ENCODE measurements at regions not wholly inside any gene's neighbourhood (a gene's known extent, or its start where the extent isn't known, plus 50 kb on each side); places are given as distances from the start of the nearest gene placed in this dataset.

DNA sequence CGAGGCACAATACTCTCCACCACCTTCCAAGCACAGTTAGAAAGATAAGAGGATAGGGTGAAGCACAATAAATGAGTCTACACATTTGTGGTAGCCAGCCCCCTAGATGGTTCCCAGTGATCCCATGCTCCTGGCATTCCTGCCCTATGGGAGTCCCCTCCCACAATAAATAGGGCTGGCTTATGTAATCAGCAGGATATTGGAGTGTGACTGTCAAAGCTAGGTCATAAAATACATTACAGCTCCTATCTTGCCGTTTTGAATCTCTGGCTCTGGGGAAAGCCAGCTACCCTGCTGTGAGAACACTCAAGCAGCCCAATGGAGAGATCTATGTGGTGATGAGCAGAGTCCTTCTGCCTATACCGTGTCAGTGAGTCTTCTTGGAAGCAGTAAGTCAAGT lies 198.7 kb upstream of the NOCT start:
- DNase-seq (ENCODE audit: low read depth) = no peak
- no peaks in the 10 kb centered on the region for H3K36me3 ChIP-seq (ENCODE audit: control insufficient read depth, insufficient read depth, low read length)
- no peak overlapping the region for H3K4me3 ChIP-seq (ENCODE audit: low read depth, low read length)
- TF ChIP-seq, protein P1, sequence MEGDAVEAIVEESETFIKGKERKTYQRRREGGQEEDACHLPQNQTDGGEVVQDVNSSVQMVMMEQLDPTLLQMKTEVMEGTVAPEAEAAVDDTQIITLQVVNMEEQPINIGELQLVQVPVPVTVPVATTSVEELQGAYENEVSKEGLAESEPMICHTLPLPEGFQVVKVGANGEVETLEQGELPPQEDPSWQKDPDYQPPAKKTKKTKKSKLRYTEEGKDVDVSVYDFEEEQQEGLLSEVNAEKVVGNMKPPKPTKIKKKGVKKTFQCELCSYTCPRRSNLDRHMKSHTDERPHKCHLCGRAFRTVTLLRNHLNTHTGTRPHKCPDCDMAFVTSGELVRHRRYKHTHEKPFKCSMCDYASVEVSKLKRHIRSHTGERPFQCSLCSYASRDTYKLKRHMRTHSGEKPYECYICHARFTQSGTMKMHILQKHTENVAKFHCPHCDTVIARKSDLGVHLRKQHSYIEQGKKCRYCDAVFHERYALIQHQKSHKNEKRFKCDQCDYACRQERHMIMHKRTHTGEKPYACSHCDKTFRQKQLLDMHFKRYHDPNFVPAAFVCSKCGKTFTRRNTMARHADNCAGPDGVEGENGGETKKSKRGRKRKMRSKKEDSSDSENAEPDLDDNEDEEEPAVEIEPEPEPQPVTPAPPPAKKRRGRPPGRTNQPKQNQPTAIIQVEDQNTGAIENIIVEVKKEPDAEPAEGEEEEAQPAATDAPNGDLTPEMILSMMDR (IDR thresholded peaks at IDR 0.05; ENCODE audit: insufficient read depth, low read length, severe bottlenecking) = no peak
- H3K27me3 ChIP-seq (ENCODE audit: control insufficient read depth, insufficient read depth, low read length) = no peaks in the 10 kb centered on the region
- FAIRE-seq = no peak

DNA sequence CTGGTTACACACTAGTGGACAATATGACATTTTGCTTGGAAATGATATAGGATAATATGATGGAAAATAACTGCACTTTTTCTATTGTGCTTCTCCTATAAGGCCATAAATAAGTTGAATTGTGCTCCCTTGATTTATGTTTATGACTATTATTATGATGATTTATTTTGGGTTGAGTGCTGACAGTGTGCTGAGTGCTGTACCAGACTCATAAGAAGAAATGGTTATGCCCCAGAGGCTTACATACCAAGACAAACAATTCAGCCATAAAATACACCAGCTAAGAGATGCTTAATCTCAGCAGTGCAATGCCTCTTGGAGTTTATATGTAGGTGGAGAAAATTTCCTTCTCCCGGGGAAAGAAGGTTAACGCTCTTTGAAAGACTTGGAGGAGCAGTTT lies 199.8 kb upstream of the NOCT start:
- TF ChIP-seq, protein P1 (IDR thresholded peaks at IDR 0.05; ENCODE audit: insufficient read depth, low read length, severe bottlenecking) = no peak
- no peak overlapping the region for H3K4me3 ChIP-seq (ENCODE audit: low read depth, low read length)
- no peaks in the 10 kb centered on the region for H3K27me3 ChIP-seq (ENCODE audit: control insufficient read depth, insufficient read depth, low read length)
- no peak for FAIRE-seq
- no peak for DNase-seq (ENCODE audit: low read depth)
- no peaks in the 10 kb centered on the region for H3K36me3 ChIP-seq (ENCODE audit: control insufficient read depth, insufficient read depth, low read length)

DNA sequence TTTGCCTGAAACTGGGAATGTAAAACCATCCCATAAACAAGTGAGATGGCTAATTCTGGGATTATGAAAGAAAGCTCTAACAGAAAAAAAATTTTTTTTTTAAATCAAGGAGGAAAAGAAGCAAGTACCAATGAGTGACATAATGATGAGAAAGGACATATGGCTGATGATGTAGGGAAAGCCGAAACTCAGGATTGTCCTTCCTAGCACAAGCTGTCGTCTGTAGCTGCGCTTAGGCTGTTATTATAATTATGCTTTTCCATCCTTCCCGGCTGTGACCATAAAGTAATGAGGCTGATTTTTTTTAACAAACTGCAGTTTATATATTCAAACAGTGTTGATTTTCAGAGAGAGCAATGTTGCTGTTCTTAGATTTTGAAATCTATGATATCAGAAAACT lies 209.8 kb upstream of the NOCT start:
- TF ChIP-seq, protein P1 (IDR thresholded peaks at IDR 0.05; ENCODE audit: insufficient read depth, low read length, severe bottlenecking) = no peak
- peaks cover 3% of the 10 kb centered on the region for H3K27me3 ChIP-seq (ENCODE audit: control insufficient read depth, insufficient read depth, low read length)
- FAIRE-seq (no peak), DNase-seq (ENCODE audit: low read depth) (no peak)
- no peak overlapping the region for H3K4me3 ChIP-seq (ENCODE audit: low read depth, low read length)
- no peaks in the 10 kb centered on the region for H3K36me3 ChIP-seq (ENCODE audit: control insufficient read depth, insufficient read depth, low read length)

DNA sequence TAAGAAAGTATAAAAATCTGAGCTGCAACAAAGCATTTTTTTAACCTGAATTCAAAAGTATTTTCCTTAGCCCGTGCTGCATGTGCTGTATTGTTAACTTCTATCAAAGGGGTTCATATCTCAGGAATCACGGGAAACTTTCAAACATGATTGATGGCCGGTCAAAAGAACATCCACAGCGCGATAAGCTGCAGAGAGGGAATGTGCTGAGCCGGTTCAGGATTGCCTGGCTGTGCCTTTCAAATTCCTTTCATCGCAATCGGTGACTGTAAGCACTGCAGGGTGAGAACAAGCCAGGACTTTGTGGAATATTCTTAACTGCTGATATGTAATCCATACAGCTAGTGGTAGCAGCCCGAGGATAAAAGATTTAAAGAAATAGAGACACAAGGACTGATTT lies 210.9 kb upstream of the NOCT start:
- TF ChIP-seq, protein P1 (IDR thresholded peaks at IDR 0.05; ENCODE audit: insufficient read depth, low read length, severe bottlenecking) = no peak
- peaks cover 3% of the 10 kb centered on the region for H3K27me3 ChIP-seq (ENCODE audit: control insufficient read depth, insufficient read depth, low read length)
- FAIRE-seq = no peak
- H3K4me3 ChIP-seq (ENCODE audit: low read depth, low read length) = no peak overlapping the region
- DNase-seq (ENCODE audit: low read depth) = no peak
- no peaks in the 10 kb centered on the region for H3K36me3 ChIP-seq (ENCODE audit: control insufficient read depth, insufficient read depth, low read length)

DNA sequence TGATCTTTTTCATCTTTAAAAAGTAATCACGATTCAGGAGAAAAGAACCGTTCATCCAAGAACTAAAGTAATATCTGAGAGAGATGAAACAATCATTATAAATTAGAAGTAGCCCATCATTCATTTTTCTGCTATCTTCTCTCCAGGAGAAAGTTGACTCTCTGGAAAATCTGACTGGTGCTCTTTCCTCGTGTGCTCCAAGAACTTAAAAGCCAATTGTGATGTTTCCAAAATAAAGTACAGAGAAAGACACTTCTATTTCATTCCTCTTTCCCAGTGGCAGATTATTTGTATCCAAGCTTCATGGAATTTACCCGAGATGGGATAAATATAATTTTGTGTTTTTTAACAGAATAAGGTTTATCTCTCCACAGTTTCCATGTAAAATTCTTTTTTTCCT lies 212.5 kb upstream of the NOCT start:
- peaks cover 3% of the 10 kb centered on the region for H3K27me3 ChIP-seq (ENCODE audit: control insufficient read depth, insufficient read depth, low read length)
- TF ChIP-seq, protein P1 (IDR thresholded peaks at IDR 0.05; ENCODE audit: insufficient read depth, low read length, severe bottlenecking) = no peak
- no peaks in the 10 kb centered on the region for H3K36me3 ChIP-seq (ENCODE audit: control insufficient read depth, insufficient read depth, low read length)
- FAIRE-seq (no peak), DNase-seq (ENCODE audit: low read depth) (no peak)
- H3K4me3 ChIP-seq (ENCODE audit: low read depth, low read length) = no peak overlapping the region

DNA sequence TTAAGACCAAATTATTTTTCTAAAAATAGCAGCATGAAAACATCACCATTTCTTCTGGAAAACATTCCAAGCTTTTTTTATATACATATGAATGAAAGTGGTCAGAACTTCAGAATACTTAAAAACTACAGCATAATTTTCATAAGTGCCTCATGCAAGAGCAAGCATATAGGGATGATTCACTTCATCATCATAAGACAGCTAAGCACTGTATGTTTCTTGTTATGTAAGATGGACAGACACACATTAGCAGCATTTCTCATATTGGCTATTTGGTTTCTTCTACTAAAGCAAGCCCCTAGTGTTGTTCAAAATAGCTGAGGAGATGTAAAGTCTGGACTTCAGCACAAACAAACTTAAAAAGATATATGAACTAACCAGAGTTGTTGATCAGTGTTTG lies 213.1 kb upstream of the NOCT start:
- no peak for FAIRE-seq

More for the DNA sequence above, 213.1 kb upstream of the NOCT start:
- Histone ChIP-seq H3K4me3 (ENCODE audit: low read depth, low read length) (no peak overlapping the region), H3K36me3 (ENCODE audit: control insufficient read depth, insufficient read depth, low read length) (no peaks in the 10 kb centered on the region), H3K27me3 (ENCODE audit: control insufficient read depth, insufficient read depth, low read length) (peaks cover 3% of the 10 kb centered on the region)
- DNase-seq (ENCODE audit: low read depth) = peak; percentile 51
- TF ChIP-seq, protein P1 (IDR thresholded peaks at IDR 0.05; ENCODE audit: insufficient read depth, low read length, severe bottlenecking) = no peak
